Loucy (cell line): ENCODE measurements at regions not wholly inside any gene's neighbourhood (a gene's known extent, or its start where the extent isn't known, plus 50 kb on each side); places are given as distances from the start of the nearest gene placed in this dataset.

ENCODE experiments used
- H2AFZ ChIP-seq: fragments of 200-600 bp; sonication (generic); 2 replicates; pipeline ENCODE4 v1.6.0; 2016; ENCODE audit warnings: antibody characterized with exemption, mild to moderate bottlenecking, low read length, moderate library complexity
- H3F3A ChIP-seq: fragments of 200-600 bp; 2 replicates; pipeline ENCODE4 v1.6.0; 2016; ENCODE audit warnings: antibody characterized with exemption, low read depth, mild to moderate bottlenecking
- H3K27me3 ChIP-seq: fragments of 200-600 bp; sonication (generic); 2 replicates; pipeline ENCODE4 v1.6.1; 2014; ENCODE audit warnings: low read length, mild to moderate bottlenecking; ENCODE audit not compliant: insufficient read depth, poor library complexity, severe bottlenecking
- H3K36me3 ChIP-seq: fragments of 200-600 bp; sonication (generic); 2 replicates; pipeline ENCODE4 v1.6.1; 2016; ENCODE audit warnings: low read length; ENCODE audit not compliant: insufficient read depth
- H3K4me1 ChIP-seq: fragments of 200-600 bp; sonication (generic); 2 replicates; pipeline ENCODE4 v1.5.1; 2014; ENCODE audit warnings: low read length, mild to moderate bottlenecking; ENCODE audit not compliant: insufficient read depth, poor library complexity, severe bottlenecking
- H3K4me2 ChIP-seq: fragments of 200-600 bp; sonication (generic); 2 replicates; pipeline ENCODE4 v1.6.0; 2014; ENCODE audit warnings: antibody characterized with exemption, low read length, low read depth, mild to moderate bottlenecking; ENCODE audit not compliant: poor library complexity, severe bottlenecking
- H3K4me3 ChIP-seq: fragments of 200-600 bp; sonication (generic); 2 replicates; pipeline ENCODE4 v1.5.1; 2014; ENCODE audit warnings: low read length, mild to moderate bottlenecking, mixed read lengths; ENCODE audit not compliant: poor library complexity, severe bottlenecking
- H3K79me2 ChIP-seq: fragments of 200-600 bp; sonication (generic); 2 replicates; pipeline ENCODE4 v1.6.1; 2014; ENCODE audit warnings: low read length; ENCODE audit not compliant: insufficient read depth
- H3K9ac ChIP-seq: fragments of 200-600 bp; sonication (generic); 2 replicates; pipeline ENCODE4 v1.6.0; 2014; ENCODE audit warnings: mild to moderate bottlenecking, low read depth, low read length, moderate library complexity; ENCODE audit not compliant: poor library complexity, severe bottlenecking
- H3K9me2 ChIP-seq: fragments of 200-600 bp; sonication (generic); replicated peaks from 2 replicates; pipeline ENCODE4 v1.6.1; 2016; ENCODE audit warnings: low read depth, low read length, mixed read lengths
- H3K9me3 ChIP-seq: fragments of 200-600 bp; sonication (generic); 2 replicates; pipeline ENCODE4 v1.6.1; 2014; ENCODE audit warnings: mild to moderate bottlenecking, antibody characterized with exemption, low read length, low read depth; ENCODE audit not compliant: insufficient read depth
- H4K20me1 ChIP-seq: fragments of 200-600 bp; sonication (generic); 2 replicates; pipeline ENCODE4 v1.6.0; 2014; ENCODE audit warnings: antibody characterized with exemption, low read length, mild to moderate bottlenecking; ENCODE audit not compliant: insufficient read depth, poor library complexity, severe bottlenecking
- CTCF ChIP-seq: fragments of 200-600 bp; sonication (generic); conservative IDR thresholded peaks from 2 replicates; pipeline ENCODE4 v1.5.1; 2014; ENCODE audit warnings: mild to moderate bottlenecking, antibody characterized with exemption, low read length
- EZH2phosphoT487 ChIP-seq: fragments of 200-600 bp; IDR thresholded peaks from 2 replicates; pipeline ENCODE4 v1.6.1; 2018; ENCODE audit warnings: antibody characterized with exemption, mild to moderate bottlenecking, moderate library complexity, borderline replicate concordance

GRCh38 chr12:113622410-113622809 is 150.7 kb upstream of the LHX5 start:
- Histone ChIP-seq H3K36me3 (no peaks in the 10 kb centered on the region), H3K4me3 (no peak overlapping the region), H3K4me1 (no peaks in the 10 kb centered on the region), H2AFZ (no peak overlapping the region), H3K79me2 (no peaks in the 10 kb centered on the region), H3K9me2 (no peaks in the 10 kb centered on the region), H3K9me3 (no peaks in the 10 kb centered on the region; the same call in 1 of the 2 replicates), H3K27me3 (no peaks in the 10 kb centered on the region), H3K9ac (no peak overlapping the region), H3K4me2 (no peak overlapping the region), H4K20me1 (no peaks in the 10 kb centered on the region), H3F3A (no peaks in the 10 kb centered on the region)
- TF ChIP-seq CTCF (no peak), EZH2phosphoT487 (no peak)

- Histone ChIP-seq H3K79me2 (no peaks in the 10 kb centered on the region), H3K4me3 (no peak overlapping the region), H3K4me2 (no peak overlapping the region), H3K9me3 (no peaks in the 10 kb centered on the region; the same call in 1 of the 2 replicates), H3K36me3 (no peaks in the 10 kb centered on the region), H3K9ac (no peak overlapping the region), H3K9me2 (no peaks in the 10 kb centered on the region), H3K27me3 (no peaks in the 10 kb centered on the region), H2AFZ (no peak overlapping the region), H3F3A (no peaks in the 10 kb centered on the region), H4K20me1 (no peaks in the 10 kb centered on the region), H3K4me1 (no peaks in the 10 kb centered on the region)
- TF ChIP-seq EZH2phosphoT487: no peak
- no peak for TF ChIP-seq CTCF
Measured at GRCh38 chr12:113620437-113620976, 148.8 kb upstream of the LHX5 start.

- Histone ChIP-seq H3K27me3 (no peaks in the 10 kb centered on the region), H3K9me2 (no peaks in the 10 kb centered on the region), H3F3A (no peaks in the 10 kb centered on the region), H3K9me3 (no peaks in the 10 kb centered on the region), H3K4me1 (no peaks in the 10 kb centered on the region), H3K36me3 (no peaks in the 10 kb centered on the region), H3K4me2 (no peak overlapping the region), H3K9ac (no peak overlapping the region), H4K20me1 (no peaks in the 10 kb centered on the region), H3K4me3 (no peak overlapping the region), H2AFZ (no peak overlapping the region), H3K79me2 (no peaks in the 10 kb centered on the region)
- TF ChIP-seq CTCF (no peak), EZH2phosphoT487 (no peak)
Measured at GRCh38 chr12:113619202-113619601, 147.5 kb upstream of the LHX5 start.
